ENCODE measurements at regions not wholly inside any gene's neighbourhood (a gene's known extent, or its start where the extent isn't known, plus 50 kb on each side); places are given as distances from the start of the nearest gene placed in this dataset.

DNA sequence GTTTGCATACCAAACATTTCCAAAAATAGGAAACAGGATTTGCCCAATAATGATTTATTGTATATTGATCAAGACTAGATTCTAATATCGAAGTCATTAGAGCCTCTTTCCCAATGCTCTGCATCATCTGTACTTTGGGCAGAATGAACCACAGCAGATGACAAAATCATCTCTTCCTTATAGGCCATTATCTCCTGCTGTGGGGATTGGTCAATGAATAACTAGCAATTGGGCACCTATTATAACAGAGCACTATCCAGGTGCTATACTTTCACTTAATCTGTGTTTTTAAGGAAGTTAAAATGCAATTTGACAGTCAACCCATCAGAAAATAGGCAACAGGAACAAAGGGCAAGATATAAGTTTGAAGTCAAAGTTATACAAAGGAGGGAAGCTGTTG, 290.3 kb downstream of the AHR start:
- TF ChIP-seq CTCF (IDR thresholded peaks at IDR 0.05) (no peak), POLR2AphosphoS5 (IDR thresholded peaks at IDR 0.05; ENCODE audit: insufficient read depth in 1 of 2, low read depth in 1 of 2) (no peak)

All from vagina (tissue), 2 donors.